GM12892 (cell line): ENCODE measurements at regions not wholly inside any gene's neighbourhood (a gene's known extent, or its start where the extent isn't known, plus 50 kb on each side); places are given as distances from the start of the nearest gene placed in this dataset.

Source experiments
- DNase-seq: peaks from one replicate; pipeline ENCODE4 v3.0.0; 2011; ENCODE audit not compliant: insufficient read length
- FAIRE-seq: peaks from 2 replicates; lab custom pipeline; 2011; peaks lifted over from hg19 to GRCh38; lab: Jason Lieb, UNC
- POLR2A ChIP-seq: IDR thresholded peaks from 2 replicates; pipeline ENCODE4 v1.6.1; 2011; ENCODE audit warnings: low read depth, low read length, control low read depth
- POLR2AphosphoS5 ChIP-seq: IDR thresholded peaks from 2 replicates; pipeline ENCODE4 v1.6.1; 2011; ENCODE audit warnings: low read depth, low read length, control low read depth
- TAF1 ChIP-seq: IDR thresholded peaks from 2 replicates; pipeline ENCODE4 v1.6.1; 2011; ENCODE audit warnings: low read depth, mild to moderate bottlenecking, control low read depth, low read length, borderline replicate concordance

DNA sequence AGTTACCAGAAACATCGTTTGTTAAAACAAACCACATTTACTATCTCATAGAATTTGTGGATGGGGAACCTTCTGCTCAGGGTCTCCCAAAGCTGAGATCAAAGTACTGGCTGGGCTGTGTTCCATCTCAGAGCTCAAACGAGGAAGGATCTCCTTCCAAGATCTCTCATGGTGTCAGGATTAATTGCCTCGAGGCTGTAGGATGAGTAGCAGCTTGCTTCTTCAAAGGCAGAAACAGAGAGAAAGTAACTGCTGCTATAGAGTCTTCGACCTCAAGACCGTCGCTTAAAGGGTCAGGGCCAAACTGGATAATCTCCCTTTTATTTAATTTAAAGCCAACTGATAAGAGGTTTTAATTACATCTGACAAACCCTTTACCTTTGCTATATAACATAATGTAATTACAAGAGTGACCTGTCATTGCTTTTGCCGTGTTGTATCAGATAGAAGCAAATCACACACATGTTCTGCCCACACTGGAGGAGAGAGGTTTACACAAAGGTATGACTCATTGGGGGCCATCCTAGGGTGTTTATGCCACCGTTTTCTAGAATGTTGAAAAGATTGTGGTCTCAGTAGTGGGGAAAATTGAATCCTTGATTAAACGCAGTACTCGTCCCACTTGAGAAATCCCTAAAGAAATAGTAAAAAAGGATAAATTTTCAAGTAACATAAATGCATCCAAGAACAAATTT lies 868.8 kb upstream of the TMEM132C start:
- DNase-seq (no peak), FAIRE-seq (no peak)
- TF ChIP-seq POLR2A, result no peak
- TF ChIP-seq POLR2AphosphoS5, result no peak
- no peak for TF ChIP-seq TAF1

- TF ChIP-seq POLR2A (no peak), TAF1 (no peak), POLR2AphosphoS5 (no peak)
- no peak for DNase-seq
- no peak for FAIRE-seq
Observed at GRCh38 chr12:127399451-127399850, 867.5 kb upstream of the TMEM132C start.

DNA sequence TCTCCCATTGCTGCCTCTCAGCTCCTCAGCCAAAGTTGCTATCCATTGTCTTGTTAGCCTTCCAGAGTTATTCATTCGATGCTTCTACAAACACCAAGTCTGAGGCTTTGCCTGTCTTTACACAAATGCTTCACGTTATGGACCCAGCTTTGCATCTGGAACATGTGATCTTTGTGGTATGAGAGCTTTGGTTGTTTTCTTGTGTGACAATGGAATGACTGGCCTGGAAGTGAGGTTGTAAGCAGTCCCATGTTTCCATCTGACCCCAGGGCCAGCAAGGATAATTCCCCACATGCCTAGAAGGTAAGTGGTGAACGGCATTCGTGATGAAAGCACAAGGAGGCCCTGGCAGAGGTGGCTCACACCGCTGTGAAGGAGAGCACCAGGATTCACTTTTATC lies 866.7 kb upstream of the TMEM132C start:
- DNase-seq (no peak), FAIRE-seq (no peak)
- TF ChIP-seq POLR2AphosphoS5, result no peak
- no peak for TF ChIP-seq TAF1
- TF ChIP-seq POLR2A, result no peak

GRCh38 chr12:127401005-127401404 lies 866.0 kb upstream of the TMEM132C start:
- FAIRE-seq (no peak), DNase-seq (no peak)
- no peak for TF ChIP-seq POLR2AphosphoS5
- no peak for TF ChIP-seq TAF1
- TF ChIP-seq POLR2A, result no peak

GRCh38 chr12:127401536-127401935 lies 865.4 kb upstream of the TMEM132C start:
- DNase-seq, result no peak
- no peak for FAIRE-seq

DNA sequence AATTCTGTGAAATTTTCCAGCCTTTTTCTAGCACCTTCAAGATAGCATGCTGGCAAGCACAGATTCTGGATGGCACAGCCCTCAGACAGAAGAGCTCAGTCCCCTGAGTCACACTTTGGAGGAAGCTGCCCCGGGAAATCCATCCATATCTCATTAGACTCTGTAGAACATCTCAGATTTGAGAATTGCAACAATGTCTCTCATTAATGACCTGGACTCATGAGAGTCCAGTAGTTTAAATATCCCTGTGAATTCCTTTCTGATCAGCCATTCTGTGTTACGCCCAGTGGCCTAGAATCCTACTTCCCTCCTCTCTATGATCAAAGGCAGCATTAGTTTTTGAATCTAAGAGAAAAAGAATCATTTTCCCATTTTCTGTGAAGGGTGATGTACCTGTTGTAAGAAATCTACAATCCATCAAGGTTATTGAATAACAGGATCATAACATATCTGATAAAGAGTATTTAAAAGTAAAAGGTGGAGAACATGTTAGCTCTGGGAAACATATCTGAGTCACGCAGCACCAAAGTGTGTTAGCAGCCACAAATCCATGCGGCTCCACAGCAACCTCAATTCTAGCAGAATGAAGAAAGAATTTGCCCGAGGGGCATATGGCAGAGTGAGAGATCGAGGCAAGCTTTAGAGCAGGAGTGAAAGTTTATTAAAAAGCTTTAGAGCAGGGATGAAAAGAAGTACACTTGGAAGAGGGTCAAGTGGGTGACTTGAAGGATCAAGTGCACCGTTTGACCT lies 855.6 kb upstream of the TMEM132C start:
- FAIRE-seq (no peak), DNase-seq (no peak)
- no peak for TF ChIP-seq TAF1
- no peak for TF ChIP-seq POLR2AphosphoS5
- TF ChIP-seq POLR2A, result no peak

More at GRCh38 chr12:127401536-127401935, 865.4 kb upstream of the TMEM132C start:
- TF ChIP-seq POLR2AphosphoS5 (no peak), POLR2A (no peak), TAF1 (no peak)

DNA sequence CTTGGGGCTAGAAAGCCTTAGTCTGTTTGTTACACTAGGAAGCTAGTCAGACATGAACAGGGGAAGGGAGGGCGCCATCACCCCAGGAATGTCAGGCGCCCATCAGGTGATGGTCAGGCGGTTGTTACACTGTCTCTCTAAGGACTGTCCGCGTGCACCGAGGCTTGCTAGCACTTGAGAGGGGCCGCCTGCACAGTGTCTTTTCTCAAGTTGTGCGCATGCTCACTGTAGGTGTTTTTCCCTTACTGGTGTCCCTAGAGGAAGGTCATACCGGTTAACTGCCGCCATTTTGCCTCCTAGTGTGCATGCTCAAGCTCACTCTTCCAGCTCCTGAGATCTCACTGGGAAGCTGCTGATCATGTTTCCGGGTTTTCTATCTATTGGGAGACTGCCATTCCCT lies 855.0 kb upstream of the TMEM132C start:
- DNase-seq (no peak), FAIRE-seq (no peak)
- TF ChIP-seq TAF1 (no peak), POLR2AphosphoS5 (no peak), POLR2A (no peak)

- DNase-seq, result no peak
- no peak for TF ChIP-seq POLR2A
- no peak for TF ChIP-seq TAF1
- FAIRE-seq, result no peak
Observed at GRCh38 chr12:127412866-127413265, 854.1 kb upstream of the TMEM132C start.

DNA sequence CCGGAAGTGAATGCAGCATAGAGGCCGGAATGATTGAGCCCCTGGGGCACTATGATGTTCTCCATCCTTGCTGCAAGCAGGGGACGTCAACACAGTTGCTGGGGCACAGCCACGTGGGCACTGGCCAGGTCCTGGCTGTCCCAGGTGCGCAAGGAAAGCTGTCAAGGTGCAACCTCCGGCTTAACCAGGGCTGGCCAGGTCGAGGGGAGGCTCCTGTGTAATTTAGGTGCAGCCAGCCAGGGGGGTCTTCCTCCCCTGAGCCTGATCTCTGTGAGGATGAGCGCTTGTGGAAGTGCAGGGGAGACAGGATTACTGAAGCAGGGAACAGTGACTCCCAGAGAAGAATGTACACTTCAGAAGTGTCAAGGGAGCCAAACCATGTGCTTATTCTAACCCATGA lies 852.8 kb upstream of the TMEM132C start:
- TF ChIP-seq POLR2A (no peak), TAF1 (no peak), POLR2AphosphoS5 (no peak)
- FAIRE-seq (no peak), DNase-seq (no peak)

DNA sequence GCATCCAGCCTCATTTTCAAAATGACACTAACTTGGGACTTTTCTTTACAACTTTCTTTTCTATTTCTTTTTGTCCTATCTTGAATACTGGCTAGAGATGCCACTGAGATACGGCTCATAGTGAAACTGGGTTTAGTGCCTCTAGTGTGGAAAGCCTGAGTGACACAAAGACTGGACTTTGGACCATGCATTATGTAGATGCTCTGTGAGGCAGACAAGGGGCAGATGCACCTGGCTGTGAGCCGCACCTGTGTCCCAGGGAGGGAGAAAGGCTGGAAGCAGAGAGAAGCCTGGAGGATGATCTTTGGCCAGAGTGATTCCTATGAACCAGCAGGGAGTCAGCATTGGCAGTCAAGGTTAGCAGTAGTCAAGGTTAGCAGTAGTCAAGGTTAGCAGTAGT lies 852.3 kb upstream of the TMEM132C start:
- FAIRE-seq (no peak), DNase-seq (no peak)
- TF ChIP-seq POLR2AphosphoS5 (no peak), TAF1 (no peak), POLR2A (no peak)

GRCh38 chr12:127416796-127417195 lies 850.2 kb upstream of the TMEM132C start:
- DNase-seq (no peak), FAIRE-seq (no peak)
- TF ChIP-seq TAF1 (no peak), POLR2A (no peak), POLR2AphosphoS5 (no peak)

DNA sequence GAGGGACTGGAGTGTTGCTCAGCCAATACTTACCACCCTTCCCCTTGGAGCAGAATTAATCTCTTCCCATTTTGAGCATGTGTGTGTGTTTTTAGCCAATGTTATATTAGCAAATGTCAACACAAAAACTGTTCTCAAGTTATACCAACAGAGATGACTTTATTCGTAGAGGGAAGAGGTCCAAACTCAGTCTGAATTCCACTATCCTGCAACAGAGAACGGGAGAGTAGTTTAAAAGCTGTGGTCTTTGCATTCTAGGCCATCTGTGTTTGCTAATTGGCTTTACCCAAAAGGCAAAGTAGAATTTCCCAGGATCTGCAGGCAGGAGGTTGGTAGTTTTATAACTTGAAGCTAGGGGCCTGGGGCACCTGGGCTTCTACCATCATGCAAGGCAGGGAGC lies 847.9 kb upstream of the TMEM132C start:
- DNase-seq (no peak), FAIRE-seq (no peak)
- no peak for TF ChIP-seq TAF1
- no peak for TF ChIP-seq POLR2AphosphoS5
- TF ChIP-seq POLR2A, result no peak
